RWPE1 (cell line): ENCODE measurements at regions not wholly inside any gene's neighbourhood (a gene's known extent, or its start where the extent isn't known, plus 50 kb on each side); places are given as distances from the start of the nearest gene placed in this dataset.

Experiments used
- CTCF ChIA-PET: fragments of 350-600 bp; sonication (Branson Sonifier 250); formaldehyde crosslinking; extraction: SDS; loops from one replicate; lab custom pipeline; 2021; lab: Yijun Ruan, JAX
- POLR2A ChIA-PET: fragments of 400-600 bp; formaldehyde crosslinking; extraction: SDS; loops from one replicate; lab custom pipeline; 2020; ENCODE audit warnings: antibody characterized with exemption; ENCODE audit not compliant: low non-redundant PET; lab: Yijun Ruan, JAX
- DNase-seq: peaks from one replicate; pipeline ENCODE4 v3.0.0; 2012; ENCODE audit warnings: low spot score
- H3K27ac ChIP-seq: fragments of 450-650 bp; 2 replicates; pipeline ENCODE4 v1.5.1; 2017
- TF ChIP-seq, protein P1 (sequence below): fragments of 450-650 bp; conservative IDR thresholded peaks from 2 replicates; pipeline ENCODE4 v1.5.1; 2017; ENCODE audit warnings: low read depth, mild to moderate bottlenecking

DNA sequence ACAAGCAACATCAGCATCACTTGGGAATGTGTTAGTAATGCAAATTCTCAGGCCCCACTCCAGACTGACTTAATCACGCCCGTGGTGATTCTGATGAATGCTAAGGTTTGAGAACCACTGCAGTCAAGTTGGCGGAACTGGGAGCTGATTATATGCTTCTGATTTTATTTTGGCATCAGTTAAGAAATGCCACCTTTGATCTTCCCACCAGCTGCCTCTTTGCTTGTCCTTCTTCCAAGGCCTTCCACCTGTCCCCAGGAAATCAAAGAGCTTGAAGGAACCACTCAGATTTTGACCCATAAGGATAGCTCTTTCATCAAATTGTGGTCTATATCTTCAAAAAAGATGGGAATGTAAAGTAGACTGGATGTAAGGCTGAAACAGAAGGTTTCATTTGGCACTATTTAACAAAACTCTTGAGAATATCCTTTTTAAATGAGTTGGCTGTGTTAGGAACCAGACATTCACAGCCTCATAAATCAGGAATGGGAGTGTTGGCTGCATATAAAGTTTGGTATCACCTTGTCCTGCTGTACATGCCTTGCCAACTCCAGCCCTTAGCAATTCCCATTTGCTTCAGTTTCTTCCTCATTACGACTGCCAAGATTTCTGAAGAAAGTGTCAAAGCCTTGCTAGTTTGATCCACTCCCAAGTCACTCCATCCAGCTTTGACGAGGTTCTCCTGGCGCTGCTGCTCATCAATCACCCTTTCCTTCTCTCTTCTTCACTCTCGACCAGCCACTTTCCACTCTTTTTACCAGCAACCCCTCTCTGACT, 125.8 kb upstream of the NPHP3 start:
- no peak for DNase-seq

DNA sequence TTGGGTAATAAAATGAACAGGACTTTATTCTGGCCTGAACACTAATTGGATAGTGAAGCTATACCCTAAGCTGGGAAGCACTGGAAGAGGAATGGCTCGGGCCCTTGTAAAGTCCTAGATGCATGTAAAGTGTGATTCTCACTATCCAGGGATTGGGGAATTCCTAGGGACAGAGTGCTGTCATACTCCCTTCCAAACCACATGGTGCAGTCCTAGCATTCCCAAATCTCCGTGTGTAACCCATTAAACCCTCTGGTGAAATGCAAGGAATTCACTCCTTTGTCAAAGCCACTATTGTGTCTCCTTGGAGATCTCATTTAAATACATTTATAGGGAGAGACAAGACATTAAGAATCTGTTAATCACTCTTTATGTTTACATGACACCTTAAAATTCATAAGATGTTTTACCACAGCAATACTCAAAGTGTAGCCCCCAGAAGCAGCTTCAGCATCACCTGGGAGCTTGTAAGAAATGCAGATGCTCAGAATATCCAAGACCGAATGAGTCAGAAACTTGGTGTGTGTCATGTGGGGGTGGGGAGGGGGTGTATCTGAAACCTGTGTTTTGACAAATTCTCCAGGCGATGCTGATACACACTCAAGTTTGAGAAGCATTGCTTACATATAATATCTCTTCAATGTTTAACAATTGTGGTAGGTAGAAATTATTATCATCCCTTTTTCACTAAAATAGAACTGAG, 121.8 kb upstream of the NPHP3 start:
- no peak for DNase-seq
- CTCF ChIA-PET: no interaction called here
- TF ChIP-seq, protein P1, sequence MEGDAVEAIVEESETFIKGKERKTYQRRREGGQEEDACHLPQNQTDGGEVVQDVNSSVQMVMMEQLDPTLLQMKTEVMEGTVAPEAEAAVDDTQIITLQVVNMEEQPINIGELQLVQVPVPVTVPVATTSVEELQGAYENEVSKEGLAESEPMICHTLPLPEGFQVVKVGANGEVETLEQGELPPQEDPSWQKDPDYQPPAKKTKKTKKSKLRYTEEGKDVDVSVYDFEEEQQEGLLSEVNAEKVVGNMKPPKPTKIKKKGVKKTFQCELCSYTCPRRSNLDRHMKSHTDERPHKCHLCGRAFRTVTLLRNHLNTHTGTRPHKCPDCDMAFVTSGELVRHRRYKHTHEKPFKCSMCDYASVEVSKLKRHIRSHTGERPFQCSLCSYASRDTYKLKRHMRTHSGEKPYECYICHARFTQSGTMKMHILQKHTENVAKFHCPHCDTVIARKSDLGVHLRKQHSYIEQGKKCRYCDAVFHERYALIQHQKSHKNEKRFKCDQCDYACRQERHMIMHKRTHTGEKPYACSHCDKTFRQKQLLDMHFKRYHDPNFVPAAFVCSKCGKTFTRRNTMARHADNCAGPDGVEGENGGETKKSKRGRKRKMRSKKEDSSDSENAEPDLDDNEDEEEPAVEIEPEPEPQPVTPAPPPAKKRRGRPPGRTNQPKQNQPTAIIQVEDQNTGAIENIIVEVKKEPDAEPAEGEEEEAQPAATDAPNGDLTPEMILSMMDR: no peak
- no peak overlapping the region for H3K27ac ChIP-seq
- POLR2A ChIA-PET: no interaction called here

More for the DNA sequence above, 125.8 kb upstream of the NPHP3 start:
- ChIA-PET POLR2A (no interaction called here), CTCF (interaction anchor here (0.6 kb wide), 1 partner anchor 536 kb away, joined by 3 read pairs; no protein-coding TSS in a partner anchor)
- H3K27ac ChIP-seq: no peak overlapping the region
- TF ChIP-seq, protein P1: no peak

DNA sequence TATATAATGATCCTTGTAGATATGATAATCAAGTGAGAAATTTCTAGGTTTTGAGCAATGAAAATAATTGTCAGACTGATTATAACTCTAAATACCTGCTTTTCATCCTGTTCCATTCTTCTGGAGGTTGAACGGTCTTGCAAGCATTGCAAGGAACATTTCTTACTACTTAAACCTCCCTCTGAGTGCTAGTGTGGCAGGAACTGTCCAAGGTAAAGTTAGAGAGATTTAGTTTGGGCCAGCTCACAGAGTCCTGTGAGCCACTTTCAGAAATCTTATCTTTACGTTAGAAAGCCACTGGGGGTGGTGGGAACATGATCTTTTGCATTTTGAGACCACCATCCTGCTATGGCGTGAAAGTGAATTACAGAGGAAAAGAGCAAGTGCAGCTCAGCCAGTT, 121.1 kb upstream of the NPHP3 start:
- no peak for DNase-seq
- TF ChIP-seq, protein P1: no peak
- ChIA-PET CTCF (no interaction called here), POLR2A (no interaction called here)
- no peak overlapping the region for H3K27ac ChIP-seq

DNA sequence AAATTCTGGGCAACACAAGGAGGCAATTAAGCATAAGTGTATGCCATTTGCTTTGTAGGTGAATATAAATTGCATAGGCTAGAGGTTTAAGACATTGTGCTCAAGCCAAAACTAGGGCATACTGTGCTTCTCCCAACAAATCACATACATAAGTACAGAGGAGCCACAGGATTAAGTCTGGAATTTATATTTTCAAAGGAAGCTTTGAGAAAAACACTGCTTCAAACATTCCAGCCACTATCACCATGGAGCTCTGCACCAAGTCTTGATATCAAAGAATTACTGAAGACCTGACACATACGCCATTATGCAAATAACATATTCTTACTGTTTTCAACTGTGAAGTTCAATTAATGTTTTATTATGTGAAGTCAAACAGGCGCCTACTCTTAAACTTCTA, 119.4 kb upstream of the NPHP3 start:
- no peak for DNase-seq
- TF ChIP-seq, protein P1: no peak
- ChIA-PET POLR2A (no interaction called here), CTCF (no interaction called here)
- no peak overlapping the region for H3K27ac ChIP-seq

DNA sequence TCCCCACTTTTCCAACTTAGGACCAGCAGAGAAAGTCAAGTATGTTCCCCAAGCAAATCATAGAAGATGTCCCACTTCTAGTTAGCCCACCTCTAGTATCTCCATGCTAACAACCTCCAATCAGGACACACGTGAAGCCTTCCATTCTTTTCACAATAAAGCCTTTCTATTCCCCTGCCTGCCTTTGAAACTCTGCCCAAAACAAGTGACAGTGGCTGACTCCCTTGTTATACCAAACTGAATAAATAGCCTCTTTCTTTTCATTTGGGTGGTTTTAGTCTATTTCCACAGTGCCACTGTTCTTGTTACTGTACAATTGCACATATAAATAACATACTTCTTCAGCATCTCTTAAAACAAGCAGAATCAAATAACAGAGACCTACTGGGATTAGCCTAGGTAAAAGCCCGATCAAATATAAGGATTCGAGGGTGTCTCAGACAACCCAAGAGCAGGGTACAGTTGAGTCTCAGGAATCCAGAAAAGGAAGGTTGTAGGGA, 118.0 kb upstream of the NPHP3 start:
- ChIA-PET POLR2A (no interaction called here), CTCF (no interaction called here)
- TF ChIP-seq, protein P1: no peak
- H3K27ac ChIP-seq: no peak overlapping the region
- no peak for DNase-seq

DNA sequence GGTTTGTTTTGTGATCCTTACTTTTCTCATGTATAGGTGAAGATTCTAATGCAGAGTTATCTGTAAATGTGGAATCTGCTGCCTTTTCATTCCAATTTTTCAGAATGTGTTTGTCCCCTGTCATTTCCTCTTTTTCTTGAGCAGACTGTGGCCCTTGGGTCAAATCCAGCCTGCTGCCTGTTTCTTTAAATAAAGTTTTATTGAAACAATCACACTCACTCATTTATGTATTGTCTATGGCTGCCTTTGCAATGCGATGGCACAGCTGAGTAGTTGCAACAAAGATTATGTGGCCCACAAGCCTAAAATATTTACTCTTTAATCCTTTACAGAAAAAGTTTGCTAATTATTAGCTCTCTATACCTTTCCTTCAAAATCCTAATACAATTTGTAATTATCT, 116.3 kb upstream of the NPHP3 start:
- H3K27ac ChIP-seq: no peak overlapping the region
- POLR2A ChIA-PET: no interaction called here
- TF ChIP-seq, protein P1: no peak
- CTCF ChIA-PET: interaction anchor here (0.6 kb wide), 1 partner anchor 1341 kb away, joined by 3 read pairs; no protein-coding TSS in a partner anchor
- DNase-seq: no peak
